GM23338 (cell line): ENCODE measurements at regions not wholly inside any gene's neighbourhood (a gene's known extent, or its start where the extent isn't known, plus 50 kb on each side); places are given as distances from the start of the nearest gene placed in this dataset.

Source experiments
- ATAC-seq: fragments of 200-7000 bp; cut with Tn5 transposase; 3 replicates; pipeline ENCODE4 v1.9.1; 2020
- DNase-seq: peaks from one replicate; pipeline ENCODE4 v3.0.0-alpha.2; 2015; ENCODE audit warnings: low spot score
- H2AFZ ChIP-seq: fragments of 200-600 bp; sonication (generic); 2 replicates; pipeline ENCODE4 v1.8.0; 2016; ENCODE audit warnings: antibody characterized with exemption, mild to moderate bottlenecking, moderate library complexity
- H3F3A ChIP-seq: fragments of 200-600 bp; sonication (generic); replicated peaks from 2 replicates; pipeline ENCODE4 v1.8.0; 2017; ENCODE audit warnings: antibody characterized with exemption, mixed run types, low read depth
- H3K27ac ChIP-seq: fragments of 200-600 bp; sonication (generic); 2 replicates; pipeline ENCODE4 v1.6.1; 2016; ENCODE audit warnings: low read depth
- H3K27me3 ChIP-seq: fragments of 200-600 bp; sonication (generic); 2 replicates; pipeline ENCODE4 v1.8.0; 2016; ENCODE audit warnings: mild to moderate bottlenecking, mixed run types, moderate library complexity; ENCODE audit not compliant: insufficient read depth
- H3K36me3 ChIP-seq: fragments of 200-600 bp; sonication (generic); 2 replicates; pipeline ENCODE4 v1.8.0; 2016; ENCODE audit warnings: mild to moderate bottlenecking; ENCODE audit not compliant: insufficient read depth
- H3K4me1 ChIP-seq: fragments of 200-600 bp; sonication (generic); 2 replicates; pipeline ENCODE4 v1.8.0; 2016; ENCODE audit warnings: mild to moderate bottlenecking, moderate library complexity; ENCODE audit not compliant: insufficient read depth
- H3K4me2 ChIP-seq: fragments of 200-600 bp; sonication (generic); 2 replicates; pipeline ENCODE4 v1.7.1; 2017; ENCODE audit warnings: mixed run types
- H3K4me3 ChIP-seq: fragments of 200-600 bp; sonication (generic); 2 replicates; pipeline ENCODE4 v1.6.1; 2016; ENCODE audit warnings: mixed run types
- H3K79me2 ChIP-seq: fragments of 200-600 bp; sonication (generic); replicated peaks from 2 replicates; pipeline ENCODE4 v1.8.0; 2017; ENCODE audit warnings: mild to moderate bottlenecking; ENCODE audit not compliant: insufficient read depth
- H3K9me2 ChIP-seq: fragments of 200-600 bp; sonication (generic); 2 replicates; pipeline ENCODE4 v1.8.0; 2017; ENCODE audit not compliant: insufficient read depth
- H4K20me1 ChIP-seq: fragments of 200-600 bp; sonication (generic); replicated peaks from 2 replicates; pipeline ENCODE4 v1.8.0; 2017; ENCODE audit warnings: mild to moderate bottlenecking; ENCODE audit not compliant: insufficient read depth
- H3K27ac Mint-ChIP-seq: 2 replicates; pipeline ENCODE4 v1.8.0; 2020; ENCODE audit warnings: inconsistent platforms, mild to moderate bottlenecking, moderate library complexity, mixed read lengths
- H3K27me3 Mint-ChIP-seq: 3 replicates; pipeline ENCODE4 v1.8.0; 2022; ENCODE audit warnings: low read depth, mild to moderate bottlenecking, moderate library complexity, mixed read lengths, inconsistent platforms; ENCODE audit not compliant: insufficient read depth, poor library complexity
- H3K36me3 Mint-ChIP-seq: 3 replicates; pipeline ENCODE4 v1.8.0; 2021; ENCODE audit warnings: low read depth, mild to moderate bottlenecking, inconsistent platforms, moderate library complexity, mixed read lengths
- H3K4me1 Mint-ChIP-seq: 3 replicates; pipeline ENCODE4 v1.8.0; 2020; ENCODE audit warnings: mild to moderate bottlenecking, inconsistent platforms, mixed read lengths
- H3K4me3 Mint-ChIP-seq: 3 replicates; pipeline ENCODE4 v1.8.0; 2021; ENCODE audit warnings: moderate library complexity, mild to moderate bottlenecking, inconsistent platforms, mixed read lengths
- H3K9me3 Mint-ChIP-seq: 3 replicates; pipeline ENCODE4 v1.8.0; 2020; ENCODE audit warnings: moderate library complexity, mild to moderate bottlenecking, inconsistent platforms, mixed read lengths
- EZH2phosphoT487 ChIP-seq: fragments of 200-600 bp; sonication (generic); IDR thresholded peaks from one replicate; pipeline ENCODE4 v1.8.1; 2018; ENCODE audit warnings: antibody characterized with exemption; ENCODE audit not compliant: unreplicated experiment
- NANOG ChIP-seq: IDR thresholded peaks from 2 replicates; pipeline ENCODE4 v1.6.1; 2016; ENCODE audit warnings: antibody characterized with exemption, borderline replicate concordance
- POLR2AphosphoS5 ChIP-seq: IDR thresholded peaks from 2 replicates; pipeline ENCODE4 v1.6.1; 2016; ENCODE audit warnings: antibody characterized with exemption, low read depth
- STAT1 ChIP-seq: IDR thresholded peaks from one replicate; pipeline ENCODE4 v1.6.1; 2016; ENCODE audit warnings: antibody characterized with exemption; ENCODE audit not compliant: unreplicated experiment
- TF ChIP-seq, protein P1 (sequence below): fragments of 250-450 bp; sonication (Bioruptor Pico); IDR thresholded peaks from 2 replicates; pipeline ENCODE4 v1.5.0; 2020; ENCODE audit warnings: mild to moderate bottlenecking, moderate library complexity

- TF ChIP-seq, protein P1, sequence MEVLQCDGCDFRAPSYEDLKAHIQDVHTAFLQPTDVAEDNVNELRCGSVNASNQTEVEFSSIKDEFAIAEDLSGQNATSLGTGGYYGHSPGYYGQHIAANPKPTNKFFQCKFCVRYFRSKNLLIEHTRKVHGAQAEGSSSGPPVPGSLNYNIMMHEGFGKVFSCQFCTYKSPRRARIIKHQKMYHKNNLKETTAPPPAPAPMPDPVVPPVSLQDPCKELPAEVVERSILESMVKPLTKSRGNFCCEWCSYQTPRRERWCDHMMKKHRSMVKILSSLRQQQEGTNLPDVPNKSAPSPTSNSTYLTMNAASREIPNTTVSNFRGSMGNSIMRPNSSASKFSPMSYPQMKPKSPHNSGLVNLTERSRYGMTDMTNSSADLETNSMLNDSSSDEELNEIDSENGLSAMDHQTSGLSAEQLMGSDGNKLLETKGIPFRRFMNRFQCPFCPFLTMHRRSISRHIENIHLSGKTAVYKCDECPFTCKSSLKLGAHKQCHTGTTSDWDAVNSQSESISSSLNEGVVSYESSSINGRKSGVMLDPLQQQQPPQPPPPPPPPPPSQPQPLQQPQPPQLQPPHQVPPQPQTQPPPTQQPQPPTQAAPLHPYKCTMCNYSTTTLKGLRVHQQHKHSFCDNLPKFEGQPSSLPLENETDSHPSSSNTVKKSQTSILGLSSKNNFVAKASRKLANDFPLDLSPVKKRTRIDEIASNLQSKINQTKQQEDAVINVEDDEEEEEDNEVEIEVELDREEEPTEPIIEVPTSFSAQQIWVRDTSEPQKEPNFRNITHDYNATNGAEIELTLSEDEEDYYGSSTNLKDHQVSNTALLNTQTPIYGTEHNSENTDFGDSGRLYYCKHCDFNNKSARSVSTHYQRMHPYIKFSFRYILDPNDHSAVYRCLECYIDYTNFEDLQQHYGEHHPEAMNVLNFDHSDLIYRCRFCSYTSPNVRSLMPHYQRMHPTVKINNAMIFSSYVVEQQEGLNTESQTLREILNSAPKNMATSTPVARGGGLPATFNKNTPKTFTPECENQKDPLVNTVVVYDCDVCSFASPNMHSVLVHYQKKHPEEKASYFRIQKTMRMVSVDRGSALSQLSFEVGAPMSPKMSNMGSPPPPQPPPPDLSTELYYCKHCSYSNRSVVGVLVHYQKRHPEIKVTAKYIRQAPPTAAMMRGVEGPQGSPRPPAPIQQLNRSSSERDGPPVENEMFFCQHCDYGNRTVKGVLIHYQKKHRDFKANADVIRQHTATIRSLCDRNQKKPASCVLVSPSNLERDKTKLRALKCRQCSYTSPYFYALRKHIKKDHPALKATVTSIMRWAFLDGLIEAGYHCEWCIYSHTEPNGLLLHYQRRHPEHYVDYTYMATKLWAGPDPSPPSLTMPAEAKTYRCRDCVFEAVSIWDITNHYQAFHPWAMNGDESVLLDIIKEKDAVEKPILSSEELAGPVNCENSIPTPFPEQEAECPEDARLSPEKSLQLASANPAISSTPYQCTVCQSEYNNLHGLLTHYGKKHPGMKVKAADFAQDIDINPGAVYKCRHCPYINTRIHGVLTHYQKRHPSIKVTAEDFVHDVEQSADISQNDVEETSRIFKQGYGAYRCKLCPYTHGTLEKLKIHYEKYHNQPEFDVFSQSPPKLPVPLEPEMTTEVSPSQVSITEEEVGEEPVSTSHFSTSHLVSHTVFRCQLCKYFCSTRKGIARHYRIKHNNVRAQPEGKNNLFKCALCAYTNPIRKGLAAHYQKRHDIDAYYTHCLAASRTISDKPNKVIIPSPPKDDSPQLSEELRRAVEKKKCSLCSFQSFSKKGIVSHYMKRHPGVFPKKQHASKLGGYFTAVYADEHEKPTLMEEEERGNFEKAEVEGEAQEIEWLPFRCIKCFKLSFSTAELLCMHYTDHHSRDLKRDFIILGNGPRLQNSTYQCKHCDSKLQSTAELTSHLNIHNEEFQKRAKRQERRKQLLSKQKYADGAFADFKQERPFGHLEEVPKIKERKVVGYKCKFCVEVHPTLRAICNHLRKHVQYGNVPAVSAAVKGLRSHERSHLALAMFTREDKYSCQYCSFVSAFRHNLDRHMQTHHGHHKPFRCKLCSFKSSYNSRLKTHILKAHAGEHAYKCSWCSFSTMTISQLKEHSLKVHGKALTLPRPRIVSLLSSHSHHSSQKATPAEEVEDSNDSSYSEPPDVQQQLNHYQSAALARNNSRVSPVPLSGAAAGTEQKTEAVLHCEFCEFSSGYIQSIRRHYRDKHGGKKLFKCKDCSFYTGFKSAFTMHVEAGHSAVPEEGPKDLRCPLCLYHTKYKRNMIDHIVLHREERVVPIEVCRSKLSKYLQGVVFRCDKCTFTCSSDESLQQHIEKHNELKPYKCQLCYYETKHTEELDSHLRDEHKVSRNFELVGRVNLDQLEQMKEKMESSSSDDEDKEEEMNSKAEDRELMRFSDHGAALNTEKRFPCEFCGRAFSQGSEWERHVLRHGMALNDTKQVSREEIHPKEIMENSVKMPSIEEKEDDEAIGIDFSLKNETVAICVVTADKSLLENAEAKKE, result no peak
Measured at GRCh38 chr4:8769645-8770517, 101.8 kb downstream of the HMX1 start (continued).

DNA sequence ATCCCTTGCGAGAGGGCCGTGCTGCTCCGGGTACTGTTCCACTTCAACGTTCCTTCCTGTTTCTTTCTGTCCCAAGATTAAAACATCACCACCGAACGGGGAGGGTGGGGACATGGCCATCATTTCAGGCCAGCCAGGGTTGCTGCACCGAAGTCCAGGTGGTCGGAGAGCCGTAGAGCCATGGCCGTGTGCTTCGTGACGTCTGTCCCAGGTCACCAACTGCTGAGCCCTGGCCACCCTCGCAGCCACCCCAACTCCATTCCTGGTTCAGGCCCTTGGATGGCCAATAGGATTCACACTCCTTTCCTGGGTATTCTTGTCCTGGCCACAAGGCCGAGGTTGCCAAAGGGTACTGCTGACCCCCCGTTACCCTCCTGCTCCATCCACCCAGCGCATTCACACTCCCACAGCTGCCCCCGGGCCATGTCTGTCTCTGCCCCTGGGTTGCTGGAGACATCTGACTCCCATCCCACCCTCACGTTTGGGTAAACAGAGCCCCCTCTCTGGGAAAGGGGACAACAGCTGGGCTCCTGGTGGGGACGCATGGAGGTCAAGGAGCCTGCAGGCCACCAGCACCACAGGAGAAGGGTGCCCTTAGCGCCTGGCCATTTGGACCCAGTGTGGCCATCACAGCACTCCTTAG, 103.2 kb downstream of the HMX1 start:
- no peaks in the 10 kb centered on the region for H3K36me3 Mint-ChIP-seq
- H3K27me3 Mint-ChIP-seq, result peaks cover 23% of the 10 kb centered on the region
- no peak for ATAC-seq
- Histone ChIP-seq H3K36me3 (no peaks in the 10 kb centered on the region), H3K4me1 (no peaks in the 10 kb centered on the region), H2AFZ (no peak overlapping the region), H4K20me1 (no peaks in the 10 kb centered on the region), H3K79me2 (no peaks in the 10 kb centered on the region), H3K4me2 (no peak overlapping the region), H3K4me3 (no peak overlapping the region), H3K27ac (no peak overlapping the region), H3K27me3 (no peaks in the 10 kb centered on the region), H3K9me2 (no peaks in the 10 kb centered on the region), H3F3A (no peaks in the 10 kb centered on the region)
- no peak overlapping the region for H3K27ac Mint-ChIP-seq
- H3K9me3 Mint-ChIP-seq, result no peaks in the 10 kb centered on the region
- no peak overlapping the region for H3K4me3 Mint-ChIP-seq
- no peak for DNase-seq
- H3K4me1 Mint-ChIP-seq, result peaks cover 14% of the 10 kb centered on the region
- TF ChIP-seq EZH2phosphoT487 (no peak), POLR2AphosphoS5 (no peak), STAT1 (no peak), NANOG (no peak)
- TF ChIP-seq, protein P1, result no peak
